ENCODE measurements at regions not wholly inside any gene's neighbourhood (a gene's known extent, or its start where the extent isn't known, plus 50 kb on each side); places are given as distances from the start of the nearest gene placed in this dataset.

GRCh38 chr15:91716536-91716935 is 137.0 kb upstream of the SLCO3A1 start:
- Histone ChIP-seq H3K9ac (ENCODE audit: insufficient read depth, low read depth, low read length) (no peak overlapping the region), H2AFZ (ENCODE audit: low read length) (no peak overlapping the region), H3K9me3 (ENCODE audit: low read length) (no peaks in the 10 kb centered on the region), H3K27ac (ENCODE audit: extremely low read length, insufficient read depth, low read length) (no peak overlapping the region), H3K36me3 (replicated peaks in 1 of 2; ENCODE audit: control insufficient read depth in 1 of 2, insufficient read depth in 2 of 2, low read length in 2 of 2) (no peaks in the 10 kb centered on the region), H3K4me3 (replicated peaks in 1 of 3; ENCODE audit: insufficient read depth in 1 of 3, low read depth in 2 of 3, low read length in 3 of 3) (no peak overlapping the region), H3K4me2 (ENCODE audit: low read depth, low read length) (no peak overlapping the region), H3K4me1 (ENCODE audit: insufficient read depth, low read length) (no peaks in the 10 kb centered on the region), H3K27me3 (ENCODE audit: control insufficient read depth in 1 of 2, insufficient read depth in 2 of 2, low read length in 2 of 2) (peaks cover 1 to 8% of the 10 kb centered on the region in 2 experiments; a peak in 2 of 5 replicates), H3K79me2 (ENCODE audit: insufficient read depth, low read length) (no peaks in the 10 kb centered on the region), H4K20me1 (ENCODE audit: insufficient read depth, low read length) (no peaks in the 10 kb centered on the region)
- CTCF ChIA-PET (ENCODE audit: low intra/inter-chr PET ratio, low total read pairs): no interaction called here
- intact Hi-C loops (cut with micrococcal nuclease; ENCODE audit: unreplicated experiment) (no loop called here), in situ Hi-C loops (cut with HindIII; ENCODE audit: extremely low pct_ligation_motif_present, low pct_unique_long_range_greater_than_20kb) (no loop called here)
- no peak for ATAC-seq
- POLR2A ChIA-PET: no interaction called here
- DNase-seq (ENCODE audit: low spot score): no peak
- no peak for FAIRE-seq
- WGBS (ENCODE audit: low lambda C conversion rate): 2% methylated on average over 3 of the region's 3 CpGs
- BruUV-seq (replicated peaks): no TSS peak
- TF ChIP-seq RAD51 (IDR thresholded peaks at IDR 0.05; ENCODE audit: borderline replicate concordance) (no peak), MEIS1 (CRISPR knock-in tag; IDR thresholded peaks at IDR 0.05; ENCODE audit: borderline replicate concordance) (no peak), ZNF101 (CRISPR knock-in tag; IDR thresholded peaks at IDR 0.05; ENCODE audit: borderline replicate concordance, low read depth) (no peak), NBN (conservative IDR thresholded peaks at IDR 0.05) (no peak), NFATC3 (CRISPR knock-in tag; IDR thresholded peaks at IDR 0.05) (no peak), ZNF333 (CRISPR knock-in tag; IDR thresholded peaks at IDR 0.05; ENCODE audit: borderline replicate concordance) (no peak), PAF1 (CRISPR knock-in tag; IDR thresholded peaks at IDR 0.05) (no peak), SP140L (CRISPR knock-in tag; IDR thresholded peaks at IDR 0.05; ENCODE audit: borderline replicate concordance) (no peak), IRF2 (CRISPR knock-in tag; IDR thresholded peaks at IDR 0.05) (no peak), MED8 (CRISPR knock-in tag; IDR thresholded peaks at IDR 0.05; ENCODE audit: insufficient replicate concordance) (no peak), GMEB1 (CRISPR knock-in tag; IDR thresholded peaks at IDR 0.05; ENCODE audit: borderline replicate concordance) (no peak), ZNF772 (CRISPR knock-in tag; IDR thresholded peaks at IDR 0.05) (no peak)

Measured in HepG2 (cell line).